Posterior vena cava (tissue), 2 donors: ENCODE measurements at regions not wholly inside any gene's neighbourhood (a gene's known extent, or its start where the extent isn't known, plus 50 kb on each side); places are given as distances from the start of the nearest gene placed in this dataset.

ENCODE experiments used
- DNase-seq: peaks from one replicate; pipeline ENCODE4 v3.0.0-alpha.2; 2020; ENCODE audit warnings: low spot score
- intact Hi-C, 2 donors: fragments of 100-400 bp; cut with DNase I; formaldehyde crosslinking; loops; one replicate each; pipeline versions ENCODE4 v1.14.1 to v1.14.2; 2022 to 2023
- donor health status: DM: yes; HTN: yes; CAD: no.
- donor health status: DM: yes; HTN: yes; CAD: no.

DNA sequence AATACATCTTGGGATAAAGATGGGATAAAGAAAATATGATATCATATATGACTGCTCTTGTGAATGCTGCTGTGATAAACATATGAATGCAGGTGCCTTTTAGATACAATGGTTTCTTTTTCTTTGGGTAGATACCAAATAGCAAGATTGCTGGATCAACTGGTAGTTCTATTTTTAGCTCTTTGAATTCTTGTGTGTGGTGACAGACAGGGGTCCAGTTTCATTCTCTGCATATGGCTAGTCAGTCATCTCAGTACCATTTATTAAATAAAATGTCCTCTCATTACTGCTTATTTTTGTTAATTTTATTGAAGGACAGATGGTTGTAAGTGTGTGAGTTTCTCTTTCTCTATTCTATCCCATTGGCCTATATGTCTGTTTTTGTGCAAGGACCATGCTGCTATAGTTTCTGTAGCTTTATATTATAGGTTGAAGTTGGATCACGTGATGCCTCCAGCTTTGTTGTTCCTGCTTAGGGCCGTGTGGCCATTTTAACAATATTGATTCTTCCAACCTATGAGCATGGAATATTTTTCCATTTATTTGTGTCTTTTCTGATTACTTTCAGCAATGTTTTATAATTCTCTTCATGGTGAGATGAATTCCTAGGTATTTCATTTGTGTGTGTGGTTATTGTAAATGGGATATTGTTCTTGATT is 1089.8 kb upstream of the CADM2 start:
- DNase-seq: no peak

GRCh38 chr3:83873550-83873949 is 1085.2 kb upstream of the CADM2 start:
- intact Hi-C loops: no loop called here
- DNase-seq: no peak

More for the DNA sequence above, 1089.8 kb upstream of the CADM2 start:
- intact Hi-C loops: no loop called here

GRCh38 chr3:83877910-83878309 is 1080.9 kb upstream of the CADM2 start:
- DNase-seq: no peak
- intact Hi-C loops: no loop called here

DNA sequence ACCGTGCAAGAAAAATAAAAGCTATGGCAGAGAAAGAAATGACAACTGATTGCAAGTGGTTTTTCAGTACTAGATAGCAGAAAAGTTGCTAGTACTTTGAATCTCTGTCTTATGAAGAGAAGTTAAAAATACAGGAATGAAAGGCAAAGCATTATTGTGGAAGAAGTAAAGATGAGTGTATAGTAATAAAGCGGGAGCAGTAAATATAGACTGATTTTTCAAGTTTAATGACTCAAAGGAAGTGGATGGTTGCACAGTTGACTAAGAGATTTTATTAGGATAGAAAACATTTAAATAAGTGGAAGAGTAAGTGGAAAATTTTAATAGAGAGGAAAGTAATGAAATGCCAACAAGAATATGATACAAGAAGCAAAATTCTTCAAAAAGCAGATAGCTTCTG is 1076.1 kb upstream of the CADM2 start:
- intact Hi-C loops: no loop called here
- DNase-seq: no peak

DNA sequence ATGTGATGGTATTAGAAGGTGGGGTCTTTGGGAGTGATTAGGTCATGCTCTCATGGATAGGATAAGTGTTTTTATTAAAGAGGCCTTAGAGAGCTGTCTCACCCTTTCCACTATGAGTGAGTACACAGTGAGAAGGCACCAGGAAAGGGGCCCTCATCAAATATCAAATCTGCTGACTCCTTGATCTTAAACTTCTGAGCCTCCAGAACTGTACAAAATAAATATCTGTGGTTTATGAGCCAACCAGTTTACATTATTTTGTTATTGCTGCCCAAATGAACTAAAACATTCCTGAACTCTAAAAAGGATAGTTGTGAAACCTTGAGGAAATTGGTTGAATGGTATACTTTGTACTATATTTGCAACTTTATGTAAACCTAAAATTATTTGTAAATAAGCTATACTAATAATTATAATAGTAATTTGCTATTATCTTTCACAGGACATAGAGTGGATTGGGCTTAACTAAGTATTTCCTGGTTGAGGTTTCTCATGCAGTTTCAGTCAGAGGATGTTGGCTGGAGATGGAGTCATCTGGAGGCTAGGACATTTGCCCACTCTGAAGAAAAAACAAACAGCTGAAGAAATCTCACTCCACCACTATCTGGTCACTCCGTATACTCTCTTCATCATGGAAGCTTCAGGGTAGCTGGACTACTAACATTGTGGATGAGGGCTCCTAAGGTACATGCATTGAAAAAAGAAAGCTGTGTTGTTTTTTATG is 1068.6 kb upstream of the CADM2 start:
- DNase-seq: no peak
- intact Hi-C loops: no loop called here

- DNase-seq: no peak
- intact Hi-C loops: no loop called here
Measured at GRCh38 chr3:83890763-83891135, 1068.0 kb upstream of the CADM2 start.

GRCh38 chr3:83894223-83894622 is 1064.6 kb upstream of the CADM2 start:
- no peak for DNase-seq
- intact Hi-C loops: no loop called here

DNA sequence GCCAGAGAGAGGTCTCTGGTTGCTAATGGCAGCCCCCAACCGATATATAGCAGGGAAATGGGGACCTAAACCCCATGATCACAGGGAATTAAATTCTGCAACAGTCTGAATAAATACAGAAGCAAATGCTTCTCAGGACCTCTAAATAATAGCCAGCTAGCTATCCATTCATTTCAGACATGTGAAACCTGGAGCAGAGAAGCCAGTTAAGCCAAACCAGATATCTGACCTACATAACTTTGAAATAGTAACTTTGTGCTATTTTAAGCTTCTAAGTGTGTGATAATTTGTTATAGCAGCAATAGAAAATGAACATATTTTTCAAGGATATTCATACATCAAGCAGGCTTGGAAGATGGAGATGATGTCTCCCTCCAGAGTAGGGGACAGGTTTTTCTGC is 1062.9 kb upstream of the CADM2 start:
- intact Hi-C loops: no loop called here
- DNase-seq: no peak

DNA sequence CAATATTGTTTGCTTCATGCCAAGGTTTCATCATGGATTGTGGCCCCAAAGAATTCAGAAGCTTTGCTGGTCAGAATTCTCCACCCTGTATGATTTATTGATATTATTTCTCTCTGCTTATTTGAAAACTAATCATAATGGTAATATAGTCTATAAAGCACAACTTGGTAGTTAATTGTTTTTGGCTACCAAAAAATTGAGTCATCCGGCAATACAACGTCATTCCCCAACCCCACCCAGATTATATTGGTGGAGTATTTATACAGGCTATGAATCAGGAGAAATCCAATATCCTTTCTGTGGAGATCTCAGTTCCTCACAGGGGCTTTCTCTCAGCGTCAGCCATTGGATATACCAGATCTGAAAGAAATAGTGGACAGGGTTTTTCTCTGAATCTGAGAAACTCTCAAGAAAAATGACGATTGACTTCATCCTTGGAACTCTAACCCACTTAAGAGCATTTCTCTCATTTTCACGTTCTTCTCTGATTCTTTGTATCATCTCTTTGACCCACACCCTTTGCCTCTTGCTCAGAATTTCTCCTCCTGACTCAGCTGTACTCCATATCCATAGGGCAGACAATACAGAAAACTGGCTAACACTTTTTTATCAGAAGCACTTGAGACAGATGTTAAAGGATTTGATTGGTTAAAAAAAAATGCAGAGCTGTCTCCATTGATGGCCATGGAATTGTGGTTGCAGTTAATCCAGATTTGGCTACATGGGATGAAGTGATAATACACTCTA is 1055.8 kb upstream of the CADM2 start:
- intact Hi-C loops: no loop called here

GRCh38 chr3:83913381-83913780 is 1045.4 kb upstream of the CADM2 start:
- intact Hi-C loops: no loop called here
- DNase-seq: no peak

More for the DNA sequence above, 1055.8 kb upstream of the CADM2 start:
- DNase-seq: no peak

DNA sequence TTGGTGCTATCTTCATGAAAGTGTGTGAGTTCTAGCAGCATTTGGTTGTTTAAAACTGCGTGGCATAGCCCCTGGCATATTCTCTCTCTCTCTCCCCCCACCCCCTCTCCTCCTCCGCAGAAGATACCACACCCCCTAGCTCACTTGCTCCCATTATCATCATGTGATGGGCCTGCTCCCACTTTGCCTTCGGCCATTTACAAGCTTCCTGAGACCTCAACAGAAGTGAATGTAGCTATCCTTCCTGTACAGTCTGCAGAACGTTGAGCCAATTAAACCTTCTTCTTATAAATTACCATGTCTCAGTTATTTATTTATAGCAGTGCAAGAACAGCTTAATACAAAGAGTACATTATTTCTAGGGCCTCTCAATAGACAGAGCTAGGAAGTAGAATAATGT is 1032.5 kb upstream of the CADM2 start:
- intact Hi-C loops: no loop called here
- no peak for DNase-seq

DNA sequence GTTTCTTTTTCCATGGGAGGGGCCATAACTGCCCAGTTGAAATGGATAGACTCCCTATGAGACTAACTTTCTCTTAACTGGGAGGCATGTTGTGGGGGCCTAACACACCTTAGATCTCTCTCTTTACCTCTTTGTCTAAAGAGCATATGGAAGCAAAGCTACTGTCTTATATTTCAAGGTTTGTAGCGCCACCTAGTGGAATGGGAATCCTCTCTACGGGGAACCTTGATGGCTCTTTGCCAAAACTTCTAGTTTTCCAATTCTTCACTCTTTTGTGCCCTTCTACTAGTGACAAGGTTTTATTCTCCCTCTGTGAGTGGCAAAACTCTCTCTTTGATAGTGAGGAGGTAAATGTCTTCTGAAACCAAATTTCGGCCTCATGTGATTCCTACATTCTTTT is 1030.4 kb upstream of the CADM2 start:
- intact Hi-C loops: no loop called here
- no peak for DNase-seq

GRCh38 chr3:83928903-83929302 is 1029.9 kb upstream of the CADM2 start:
- no peak for DNase-seq
- intact Hi-C loops: no loop called here

DNA sequence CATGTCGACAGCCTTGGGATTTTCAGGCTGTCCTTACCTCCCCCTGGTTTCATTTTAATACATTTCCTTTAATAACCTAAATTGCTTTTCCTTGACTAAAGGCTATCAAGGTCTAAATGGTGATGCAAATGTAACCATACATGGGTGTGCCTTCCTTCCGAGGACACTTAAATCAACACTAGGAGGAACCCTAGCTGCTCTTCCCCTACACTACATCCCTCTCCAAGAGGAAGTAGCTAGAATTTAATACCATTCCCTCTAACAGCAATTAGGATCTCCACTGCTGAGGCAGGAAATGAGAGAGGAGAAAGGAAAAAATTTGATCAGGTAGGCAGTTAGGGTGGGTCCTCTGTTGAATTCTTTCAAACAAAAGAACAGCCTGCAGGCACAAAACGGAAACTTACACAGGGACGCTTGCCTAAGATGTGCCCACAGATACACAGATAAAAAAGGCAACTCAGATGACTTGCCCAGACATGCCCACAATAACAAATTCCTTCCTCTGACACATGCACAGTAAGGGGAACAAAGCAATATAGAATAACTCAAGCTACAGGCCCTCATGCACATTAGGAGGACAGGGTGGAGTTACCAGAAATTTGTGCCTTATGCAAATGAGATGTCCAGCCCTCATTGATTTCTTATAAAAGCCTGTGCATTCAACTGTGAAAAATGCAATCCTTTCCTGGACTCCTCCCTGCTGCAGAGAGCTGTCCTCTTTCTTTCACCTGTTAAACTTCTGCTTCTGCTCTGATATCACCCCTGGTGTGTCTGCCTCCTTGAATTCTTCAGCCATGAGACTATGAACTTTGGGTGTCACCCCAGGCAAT is 1024.4 kb upstream of the CADM2 start:
- intact Hi-C loops: no loop called here
- DNase-seq: no peak

GRCh38 chr3:83938491-83938890 is 1020.3 kb upstream of the CADM2 start:
- intact Hi-C loops: no loop called here
- DNase-seq: no peak

- intact Hi-C loops: no loop called here
- DNase-seq: no peak
Measured at GRCh38 chr3:83941990-83942745, 1016.6 kb upstream of the CADM2 start.

DNA sequence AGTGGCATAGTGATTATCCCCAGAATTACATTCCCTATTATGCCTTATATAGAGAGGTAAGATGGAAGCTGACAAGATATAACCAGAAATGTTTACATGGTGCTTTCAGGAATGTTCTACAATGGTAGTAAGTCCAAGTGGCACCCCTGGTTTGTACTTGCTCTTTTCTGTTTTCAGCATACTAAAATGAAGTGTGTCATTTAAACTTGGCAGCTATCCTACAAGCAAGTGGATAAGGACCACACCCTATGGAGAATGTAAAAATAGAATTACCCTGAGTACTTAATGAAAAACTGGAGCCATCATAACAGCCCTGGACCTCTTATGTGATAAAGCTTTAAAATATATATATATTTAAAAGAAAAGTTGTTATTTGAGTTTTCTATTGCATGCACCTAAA is 1012.7 kb upstream of the CADM2 start:
- intact Hi-C loops: no loop called here

GRCh38 chr3:83946554-83946953 is 1012.2 kb upstream of the CADM2 start:
- no peak for DNase-seq
- intact Hi-C loops: no loop called here

More for the DNA sequence above, 1012.7 kb upstream of the CADM2 start:
- DNase-seq: no peak

DNA sequence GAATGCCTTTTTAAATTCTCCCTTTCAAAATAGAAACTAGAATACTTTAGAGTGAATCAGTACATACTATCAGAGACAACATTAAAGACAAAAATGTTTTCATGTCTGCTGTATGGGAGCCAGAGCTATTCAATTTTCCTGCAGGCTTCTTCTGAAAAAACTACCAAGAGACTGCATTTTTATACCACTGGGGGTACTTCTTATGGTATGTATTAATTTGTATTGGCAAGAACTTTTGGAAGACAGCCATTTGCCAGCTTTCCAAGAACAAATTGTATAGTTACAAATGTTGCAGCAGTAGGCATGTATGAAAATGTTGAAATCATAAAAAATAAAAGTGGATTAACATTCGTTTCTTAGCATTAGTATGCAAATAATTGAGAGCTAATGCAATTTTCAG is 1010.0 kb upstream of the CADM2 start:
- DNase-seq: no peak
- intact Hi-C loops: loop anchor here in 1 of 2 donors (2.0 kb wide), 1 partner anchor 14 kb away; no protein-coding TSS in a partner anchor
